Stimulated activated CD4-positive, alpha-beta T cell treated with anti-CD3 and anti-CD28 coated beads, Interleukin-1b, Interleukin-23, amount 100 ng/mL, for 1 hour (primary cell): ENCODE measurements at regions not wholly inside any gene's neighbourhood (a gene's known extent, or its start where the extent isn't known, plus 50 kb on each side); places are given as distances from the start of the nearest gene placed in this dataset.
"Not testable (repeated sequence)": the region's sequence is repeated elsewhere in the genome, so short reads cannot be mapped to it uniquely, and the experiment has no call there.

Source experiments
- DNase-seq, 2 donors: peaks; one replicate each; pipeline ENCODE4 v3.0.0-alpha.2; 2020; ENCODE audit warnings: low read depth in 2 of 2

DNA sequence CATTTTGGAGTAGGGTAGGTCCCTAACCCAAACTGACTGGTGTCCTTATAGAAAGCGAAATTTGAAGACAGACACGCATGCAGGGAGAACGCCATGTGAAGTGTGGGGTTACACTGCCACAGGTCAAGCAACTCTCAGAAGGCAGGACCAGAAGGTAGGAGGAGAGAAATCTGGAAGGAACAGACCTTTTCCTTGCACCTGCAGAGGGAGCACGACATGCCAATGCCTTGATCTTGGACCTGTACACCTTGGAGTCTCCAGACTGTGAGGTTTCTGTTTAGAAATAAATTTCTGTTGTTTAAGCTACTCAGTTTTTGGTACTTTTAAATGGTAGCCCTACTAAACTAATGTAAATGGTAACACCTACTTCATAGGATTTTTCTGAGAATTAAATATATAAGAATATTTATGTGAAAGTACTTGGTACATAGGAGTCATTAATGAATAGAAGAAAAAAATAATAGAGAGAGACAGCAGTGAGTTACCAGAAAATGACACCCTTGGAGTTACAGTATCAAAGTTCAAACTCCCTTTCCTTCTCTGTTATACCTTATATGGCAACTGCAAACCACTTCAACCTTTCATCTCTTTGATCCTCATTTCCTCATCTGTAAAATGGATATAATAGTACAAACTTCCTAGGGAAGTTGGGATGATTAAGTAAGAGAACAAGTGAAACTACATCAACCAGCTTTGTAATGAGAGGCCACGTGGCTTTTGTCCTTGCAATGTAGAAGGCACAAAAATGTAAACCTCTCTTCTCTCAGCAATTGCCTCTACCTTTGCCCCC, 184.9 kb upstream of the PARD3B start:
- DNase-seq, result no peak

GRCh38 chr2:204361738-204362137, 183.5 kb upstream of the PARD3B start:
- DNase-seq, result no peak

DNA sequence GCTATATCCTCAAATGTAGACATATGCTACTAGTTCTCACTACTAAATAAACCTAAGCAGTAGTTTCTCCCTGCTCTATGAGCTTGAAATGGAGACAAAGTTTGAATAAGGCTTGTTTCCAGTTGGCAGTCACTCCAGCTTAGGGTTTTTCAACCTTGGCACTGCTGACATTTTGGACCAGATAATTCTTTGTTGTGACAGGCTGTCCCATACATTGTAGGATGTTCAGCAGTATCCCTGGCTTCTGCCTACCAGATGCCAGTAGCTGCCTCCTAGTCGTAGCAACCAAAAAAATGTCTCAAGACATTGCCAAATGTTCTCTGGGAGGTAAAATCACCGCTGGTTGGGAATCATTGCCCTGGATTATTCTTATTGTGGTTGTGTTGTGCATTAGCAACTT, 182.7 kb upstream of the PARD3B start:
- no peak for DNase-seq

DNA sequence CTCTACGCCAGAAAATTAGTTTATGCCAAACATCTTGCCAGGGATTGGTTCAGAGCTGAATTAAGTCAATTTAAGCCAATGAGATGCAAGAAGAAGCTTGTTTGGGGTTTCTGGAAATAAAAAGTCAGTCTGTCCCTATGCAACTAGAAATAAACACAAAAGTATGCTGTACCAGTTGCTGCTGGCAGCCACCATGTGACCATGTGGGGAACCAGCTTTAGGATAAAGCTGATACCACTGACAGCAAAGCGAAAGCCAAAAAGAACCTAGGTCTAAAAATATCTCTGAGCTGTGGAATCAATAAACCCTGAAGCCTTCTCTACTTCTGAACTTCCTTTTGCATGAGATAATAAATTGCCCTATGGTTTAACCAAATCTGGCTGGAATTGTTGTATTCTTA, 181.8 kb upstream of the PARD3B start:
- DNase-seq, result no peak

DNA sequence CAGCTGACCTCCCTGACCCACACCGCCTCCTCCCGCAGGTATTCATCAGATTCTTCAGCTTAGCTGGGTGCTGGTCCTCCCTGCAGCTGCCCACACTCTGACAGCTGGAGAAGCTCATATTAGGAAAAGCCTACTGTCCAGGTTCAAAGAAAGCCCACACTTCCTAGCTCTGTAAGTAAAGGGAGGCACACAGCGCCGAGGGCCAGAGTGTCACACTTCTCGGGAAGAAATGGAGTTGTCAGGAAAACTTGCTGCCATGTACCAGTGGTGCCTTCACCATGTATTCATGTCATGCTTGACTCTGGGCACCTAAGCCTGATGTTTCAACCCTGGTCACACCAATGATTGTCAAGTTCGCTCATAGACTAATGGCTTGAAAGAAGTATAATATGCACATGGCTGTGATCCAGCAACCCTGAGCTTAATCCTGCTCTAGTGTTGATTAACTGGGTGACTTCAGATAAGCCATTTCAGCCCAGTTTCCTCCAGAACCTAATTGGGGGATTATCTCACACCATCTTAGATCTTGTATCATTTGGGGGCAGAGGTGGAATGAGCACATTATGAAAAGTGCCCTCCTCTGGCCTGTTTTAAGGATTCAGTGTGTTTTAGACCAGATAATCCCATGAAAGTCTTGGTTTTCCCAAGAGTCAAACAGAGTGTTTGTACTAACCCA, 180.3 kb upstream of the PARD3B start:
- no peak for DNase-seq

DNA sequence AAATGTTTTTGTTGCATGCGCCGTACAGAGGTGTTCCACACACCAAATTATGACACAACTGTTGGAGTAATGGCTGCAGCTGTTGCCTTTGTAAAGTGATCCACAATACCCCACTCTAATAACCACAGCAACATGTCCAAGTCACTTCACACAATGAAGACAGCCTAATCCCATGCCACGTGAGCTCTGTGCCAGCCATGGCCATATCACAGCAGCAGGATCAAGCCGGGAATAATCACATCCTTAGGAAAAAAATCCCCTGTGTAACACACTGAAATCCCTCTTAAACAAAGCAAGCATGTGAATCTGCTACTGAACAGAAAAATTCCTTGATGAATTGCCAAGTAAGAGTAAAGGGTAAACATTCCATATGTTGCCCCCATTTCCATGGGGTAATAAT, 179.5 kb upstream of the PARD3B start:
- no peak for DNase-seq

DNA sequence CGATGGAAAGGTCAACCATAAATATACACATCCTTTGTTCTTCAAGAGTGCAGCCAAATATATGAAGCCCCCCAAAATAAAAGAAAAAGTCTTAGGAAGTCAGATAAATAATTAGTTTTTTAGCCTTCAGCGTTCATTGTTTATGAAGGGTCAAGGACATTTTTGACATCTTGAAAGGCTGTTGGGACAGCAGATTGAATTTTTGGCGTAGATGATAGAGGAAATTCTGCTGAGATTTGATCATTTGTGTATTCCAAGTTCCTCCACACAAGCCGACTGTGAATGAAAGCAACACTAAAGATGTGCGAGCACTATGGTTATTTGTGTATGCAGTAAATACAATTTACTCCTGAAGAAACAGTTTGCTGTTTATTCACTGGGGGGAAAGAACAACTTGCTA, 177.8 kb upstream of the PARD3B start:
- DNase-seq, result no peak

DNA sequence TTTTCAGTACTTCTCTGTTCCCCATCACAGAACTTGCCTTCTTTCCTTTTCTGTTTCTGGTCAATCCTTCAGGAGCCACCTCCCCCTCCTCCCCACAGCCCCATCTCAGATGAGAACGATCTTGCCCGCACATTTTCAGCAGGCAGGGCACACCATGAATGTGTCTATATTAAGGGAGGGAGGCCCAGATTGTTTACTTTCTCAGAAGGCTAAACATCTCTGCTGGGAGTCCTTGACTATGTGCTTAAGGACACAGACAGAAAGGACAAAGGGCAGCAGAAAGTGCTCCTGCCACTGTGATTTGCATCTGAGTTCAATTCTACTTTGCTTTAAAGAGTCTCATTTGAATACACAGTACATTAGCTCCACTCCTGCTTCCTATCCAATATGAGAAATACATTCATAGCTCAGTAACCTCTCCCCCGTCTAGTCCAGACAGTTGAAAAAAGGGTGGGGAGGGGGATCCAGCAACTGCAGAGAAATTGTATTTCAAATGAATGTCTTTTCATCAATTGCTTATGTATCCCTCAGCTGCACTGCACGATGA, 175.0 kb upstream of the PARD3B start:
- no peak for DNase-seq

GRCh38 chr2:204373942-204374341, 171.3 kb upstream of the PARD3B start:
- no peak for DNase-seq

DNA sequence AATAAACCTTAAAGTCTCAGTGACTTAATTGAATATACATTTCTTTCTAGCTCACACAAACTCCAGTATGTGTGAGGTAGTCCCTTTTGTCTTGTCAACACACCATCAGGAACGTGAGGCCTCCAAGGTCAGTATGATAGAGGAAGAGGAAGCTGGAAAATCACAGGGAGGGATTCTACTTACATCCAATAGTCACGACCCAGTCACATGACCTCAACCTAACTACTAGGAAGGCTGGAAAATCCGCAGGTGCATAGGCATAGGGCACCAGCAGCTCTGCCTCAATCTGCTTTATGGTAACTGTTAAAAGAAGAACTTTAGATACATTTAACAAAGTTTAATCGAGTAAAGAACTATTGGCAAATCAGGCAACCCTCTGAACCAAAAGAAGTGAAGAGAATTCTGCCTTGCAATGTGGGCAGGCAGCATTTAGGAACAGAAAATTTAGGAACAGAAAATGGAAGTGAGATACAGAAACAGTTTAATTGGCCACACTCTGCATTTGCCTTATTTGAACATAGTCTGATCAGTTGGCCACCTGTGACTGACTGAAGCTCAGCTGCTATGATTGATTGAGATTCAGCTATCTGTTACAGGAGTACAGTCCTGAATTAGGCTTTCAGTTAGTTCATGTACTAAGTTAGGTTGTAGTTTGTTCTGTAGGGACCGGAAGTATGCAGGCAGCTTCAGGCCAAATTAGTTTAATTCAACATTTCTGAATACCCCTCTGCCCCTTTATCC, 165.0 kb upstream of the PARD3B start:
- no peak for DNase-seq

GRCh38 chr2:204386668-204387067, 158.6 kb upstream of the PARD3B start:
- DNase-seq, result no peak

- DNase-seq, result no peak
Observed at GRCh38 chr2:204389120-204389519, 156.2 kb upstream of the PARD3B start.

DNA sequence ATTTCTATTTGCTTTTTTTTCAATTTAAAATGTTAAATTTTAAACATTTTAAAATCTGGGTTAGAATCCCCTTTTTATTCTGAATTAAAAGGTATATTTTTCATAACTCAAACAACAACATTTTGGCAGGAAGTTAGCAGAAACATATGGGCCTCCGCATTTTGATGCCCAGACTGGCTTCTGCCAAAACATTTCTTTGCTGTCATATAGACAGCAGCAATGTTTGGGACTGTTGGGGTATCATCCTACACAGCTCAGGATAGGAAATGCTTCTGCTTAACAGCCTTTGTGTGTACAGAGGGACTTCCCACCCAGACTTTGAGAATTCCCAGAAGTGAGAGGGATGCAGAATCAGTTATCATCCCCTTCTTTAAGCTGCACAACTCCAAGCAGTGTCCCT, 155.4 kb upstream of the PARD3B start:
- no peak for DNase-seq

DNA sequence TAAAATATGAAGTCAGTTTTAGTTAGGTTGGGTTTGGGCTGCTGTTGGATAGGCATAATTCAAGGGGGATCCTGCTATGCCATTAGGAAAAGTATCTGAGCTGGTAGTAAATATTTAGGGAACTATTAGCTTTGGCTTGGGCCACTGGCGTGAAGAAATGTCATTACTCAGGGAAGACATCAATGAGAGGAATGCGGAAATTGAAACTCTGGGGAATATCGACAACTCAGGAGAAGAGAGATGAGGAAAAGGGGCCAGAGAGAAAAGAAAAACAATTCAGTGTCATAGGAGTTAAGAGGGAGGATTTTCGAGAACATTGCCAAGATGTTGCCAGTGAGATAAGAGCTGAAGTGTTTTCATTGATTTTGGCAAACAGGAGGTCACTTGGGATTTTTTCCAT, 149.7 kb upstream of the PARD3B start:
- DNase-seq, result no peak

- no peak for DNase-seq
Observed at GRCh38 chr2:204401114-204401513, 144.2 kb upstream of the PARD3B start.

GRCh38 chr2:204407204-204408014, 137.9 kb upstream of the PARD3B start:
- no peak for DNase-seq

DNA sequence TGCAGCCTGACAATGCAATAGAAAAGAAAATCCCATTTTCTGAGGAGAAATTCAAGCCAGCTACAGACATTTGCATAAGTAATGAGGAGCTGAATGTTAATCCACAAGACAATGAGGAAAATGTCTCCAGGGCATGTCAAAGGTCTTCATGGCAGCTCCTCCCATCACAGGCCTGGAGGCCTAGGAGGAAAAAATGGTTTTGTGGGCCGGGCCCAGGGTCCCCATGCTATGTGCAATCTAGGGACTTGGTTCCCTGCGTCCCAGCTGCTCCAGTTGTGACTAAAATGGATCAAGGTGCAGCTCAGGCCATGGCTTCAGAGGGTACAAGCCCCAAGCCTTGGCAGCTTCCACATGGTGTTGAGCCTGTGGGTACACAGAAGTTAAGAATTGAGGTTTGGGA, 132.5 kb upstream of the PARD3B start:
- DNase-seq, result not testable (repeated sequence)

DNA sequence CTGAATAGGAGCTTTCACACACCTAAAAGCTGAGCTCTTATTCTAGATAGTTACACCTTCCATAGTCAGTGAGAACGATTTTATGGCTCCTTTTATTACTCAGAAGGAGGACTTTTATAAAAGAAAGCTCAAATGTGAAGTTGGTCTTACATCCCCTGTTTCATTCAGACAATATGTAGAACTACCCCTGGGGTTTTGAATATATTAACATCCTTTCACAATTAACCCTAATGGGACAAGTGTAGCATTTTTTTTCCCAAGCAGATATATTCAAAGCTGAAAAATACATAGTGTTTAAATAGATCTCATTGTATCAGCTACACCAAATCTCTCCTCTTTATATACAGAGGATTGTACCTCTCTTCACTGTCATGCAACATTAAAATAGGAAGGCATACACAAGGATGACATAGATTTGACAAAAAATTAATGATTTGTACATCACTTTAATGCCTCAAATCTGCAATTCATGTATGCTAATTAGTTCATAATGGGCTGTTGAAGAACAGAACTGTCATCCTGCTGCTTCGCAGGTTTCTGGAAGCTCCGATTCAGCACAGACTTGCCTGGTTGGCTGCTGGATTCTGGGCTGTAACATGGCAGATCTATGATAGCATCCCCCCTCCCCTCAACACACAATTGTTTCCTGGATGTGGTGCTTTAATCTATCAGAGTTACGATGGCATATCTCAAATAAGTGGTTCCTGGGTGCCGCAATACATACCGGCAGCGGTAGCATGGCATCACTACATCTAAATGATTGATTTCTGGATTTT, 129.7 kb upstream of the PARD3B start:
- no peak for DNase-seq

GRCh38 chr2:204416236-204416635, 129.0 kb upstream of the PARD3B start:
- no peak for DNase-seq

DNA sequence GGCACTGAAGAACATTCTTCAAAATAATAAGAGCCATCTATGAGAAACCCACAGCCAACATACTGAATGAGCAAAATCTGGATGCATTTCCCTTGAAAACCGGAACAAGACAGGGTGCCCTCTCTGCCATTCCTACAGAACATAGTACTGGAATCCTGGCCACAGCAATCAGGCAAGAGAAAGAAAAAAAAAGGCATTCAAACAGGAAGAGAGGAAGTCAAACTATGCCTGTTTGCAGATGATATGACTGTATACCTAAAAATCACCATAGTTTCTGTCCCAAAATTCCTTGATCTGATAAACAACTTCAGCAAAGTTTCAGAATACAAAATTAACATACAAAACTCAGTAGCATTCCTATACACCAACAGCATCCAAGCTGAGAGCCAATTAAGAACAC, 119.5 kb upstream of the PARD3B start:
- DNase-seq, result no peak

GRCh38 chr2:204428675-204429074, 116.6 kb upstream of the PARD3B start:
- DNase-seq, result no peak
